GM12878 (cell line): ENCODE measurements at regions not wholly inside any gene's neighbourhood (a gene's known extent, or its start where the extent isn't known, plus 50 kb on each side); places are given as distances from the start of the nearest gene placed in this dataset.

Source experiments
- ATAC-seq: fragments of 200-7000 bp; cut with Tn5 transposase; 3 replicates; pipeline ENCODE4 v1.9.1; 2020; ENCODE audit warnings: mild to moderate bottlenecking, moderate library complexity
- BruUV-seq: library from RNA; stranded (reverse); fragments of 400-500 nt; replicated peaks from 2 replicates; lab custom pipeline; 2021; lab: Mats Ljungman, UMichigan
- CTCF ChIA-PET: fragments of 300-600 bp; sonication (Branson Sonifier 250); formaldehyde crosslinking; extraction: SDS; loops from one replicate; lab custom pipeline; 2021; ENCODE audit warnings: inconsistent platforms; lab: Yijun Ruan, JAX
- POLR2A ChIA-PET: fragments of 350-600 bp; formaldehyde crosslinking; extraction: SDS; loops from one replicate; lab custom pipeline; 2021; ENCODE audit warnings: inconsistent platforms; lab: Charles Lee
- RAD21 ChIA-PET: fragments of 300-600 bp; sonication (Branson Sonifier 250); formaldehyde crosslinking; loops from one replicate; lab custom pipeline; 2023; ENCODE audit warnings: antibody characterized with exemption; ENCODE audit not compliant: unreplicated experiment; lab: Charles Lee
- SMC1A ChIA-PET: fragments of 300-600 bp; sonication (Branson Sonifier 250); formaldehyde crosslinking; loops from one replicate; lab custom pipeline; 2023; ENCODE audit not compliant: unreplicated experiment, uncharacterized antibody; lab: Charles Lee
- DNase-seq: peaks from one replicate; pipeline ENCODE4 v3.0.0-alpha.2; 2011; ENCODE audit warnings: low read depth, low spot score
- FAIRE-seq: peaks from 3 replicates; lab custom pipeline; 2011; peaks lifted over from hg19 to GRCh38; lab: Jason Lieb, UNC
- H2AFZ ChIP-seq: 2 replicates; pipeline ENCODE4 v1.6.0; 2011; ENCODE audit warnings: low read depth, low read length, control low read depth; ENCODE audit not compliant: control insufficient read depth
- H3K27ac ChIP-seq: 2 replicates; pipeline ENCODE4 v1.5.1; 2011; ENCODE audit warnings: control low read depth; ENCODE audit not compliant: control insufficient read depth, insufficient read depth
- H3K27me3 ChIP-seq, 2 experiments: replicated peaks in 1 of 2; 2 replicates each; pipeline versions ENCODE4 v1.6.0 to v1.6.1; 2011; ENCODE audit warnings: low read length in 1 of 2; ENCODE audit not compliant: control insufficient read depth in 2 of 2, insufficient read depth in 2 of 2
- H3K36me3 ChIP-seq, 2 experiments: 2 replicates each; pipeline ENCODE4 v1.5.1; 2011; ENCODE audit warnings: low read length in 1 of 2; ENCODE audit not compliant: control insufficient read depth in 2 of 2, insufficient read depth in 2 of 2
- H3K4me1 ChIP-seq: 2 replicates; pipeline ENCODE4 v1.6.1; 2011; ENCODE audit warnings: mild to moderate bottlenecking, low read length, moderate library complexity, mixed read lengths; ENCODE audit not compliant: control insufficient read depth, insufficient read depth
- H3K4me2 ChIP-seq: 2 replicates; pipeline ENCODE4 v1.6.0; 2011; ENCODE audit warnings: control low read depth; ENCODE audit not compliant: control insufficient read depth, insufficient read depth
- H3K4me3 ChIP-seq: fragments of 200-600 bp; sonication (generic); 2 replicates; pipeline ENCODE4 v1.5.1; 2016
- H3K79me2 ChIP-seq: 2 replicates; pipeline ENCODE4 v1.6.0; 2011; ENCODE audit warnings: low read length; ENCODE audit not compliant: control insufficient read depth, insufficient read depth
- H3K9ac ChIP-seq: 2 replicates; pipeline ENCODE4 v1.8.0; 2011; ENCODE audit warnings: low read length, control low read depth, mixed read lengths; ENCODE audit not compliant: control insufficient read depth, insufficient read depth
- H3K9me3 ChIP-seq: replicated peaks from 3 replicates; pipeline ENCODE4 v1.5.1; 2011; ENCODE audit warnings: mild to moderate bottlenecking, low read length; ENCODE audit not compliant: control insufficient read depth, insufficient read depth
- H4K20me1 ChIP-seq: 2 replicates; pipeline ENCODE4 v1.6.0; 2011; ENCODE audit not compliant: control insufficient read depth, insufficient read depth
- BACH1 ChIP-seq: fragments of 450-650 bp; IDR thresholded peaks from 2 replicates; pipeline ENCODE4 v1.6.1; 2017; ENCODE audit warnings: mild to moderate bottlenecking, borderline replicate concordance
- BCL11A ChIP-seq: IDR thresholded peaks from 2 replicates; pipeline ENCODE4 v1.6.1; 2011; ENCODE audit warnings: low read depth, low read length
- EGR1 ChIP-seq, 2 experiments: IDR thresholded peaks; 1 replicate in 1 of 2; 2 replicates in 1 of 2; pipeline ENCODE4 v1.6.1; 2011 to 2012; ENCODE audit warnings: low read depth in 2 of 2, low read length in 2 of 2, borderline replicate concordance in 1 of 2, mild to moderate bottlenecking in 1 of 2, moderate library complexity in 1 of 2
- HCFC1 ChIP-seq: fragments of 150-350 bp; IDR thresholded peaks from 2 replicates; pipeline ENCODE4 v1.6.1; 2014; ENCODE audit warnings: low read length
- MAX ChIP-seq: IDR thresholded peaks from 2 replicates; pipeline ENCODE4 v1.6.1; 2012; ENCODE audit warnings: low read depth, low read length, improper control_type of control experiment
- MTA2 ChIP-seq: fragments of 450-650 bp; IDR thresholded peaks from 2 replicates; pipeline ENCODE4 v1.6.1; 2016; ENCODE audit warnings: low read depth, mild to moderate bottlenecking, moderate library complexity
- NBN ChIP-seq: fragments of 450-650 bp; IDR thresholded peaks from 2 replicates; pipeline ENCODE4 v1.6.1; 2016
- POLR2AphosphoS5 ChIP-seq: IDR thresholded peaks from 2 replicates; pipeline ENCODE4 v1.6.1; 2011; ENCODE audit warnings: mild to moderate bottlenecking, low read length, inconsistent platforms
- RCOR1 ChIP-seq: conservative IDR thresholded peaks from 2 replicates; pipeline ENCODE4 v1.6.1; 2012; ENCODE audit warnings: low read depth, low read length, improper control_type of control experiment
- SMAD5 ChIP-seq: IDR thresholded peaks from 2 replicates; pipeline ENCODE4 v1.6.1; 2016; ENCODE audit warnings: antibody characterized with exemption, low read depth
- SPI1 ChIP-seq: IDR thresholded peaks from 2 replicates; pipeline ENCODE4 v1.6.1; 2011; ENCODE audit warnings: low read depth, mild to moderate bottlenecking, low read length, moderate library complexity, borderline replicate concordance; ENCODE audit not compliant: insufficient read depth
- STAT1 ChIP-seq: fragments of 450-650 bp; conservative IDR thresholded peaks from 2 replicates; pipeline ENCODE4 v1.6.1; 2014; ENCODE audit warnings: antibody characterized with exemption, mild to moderate bottlenecking
- ZNF274 ChIP-seq: IDR thresholded peaks from one replicate; pipeline ENCODE4 v1.8.0; 2011; ENCODE audit not compliant: insufficient read length, insufficient read depth
- WGBS: methylation state at CpG from one replicate; pipeline ENCODE4 v1.1.6; 2016; ENCODE audit warnings: low lambda C conversion rate; ENCODE audit not compliant: insufficient replicate concordance, insufficient coverage; ENCODE audit errors: missing lambda C conversion rate; 5-methylcytosine and 5-hydroxymethylcytosine counted together
- in situ Hi-C: fragments of 300-500 bp; cut with MboI; formaldehyde crosslinking; loops from 9 replicates; pipeline ENCODE4 v1.14.3; 2018; ENCODE audit warnings: mixed read lengths
- intact Hi-C: fragments of 100-400 bp; cut with micrococcal nuclease; formaldehyde crosslinking; loops from one replicate; pipeline ENCODE4 v1.14.2; 2022; ENCODE audit not compliant: unreplicated experiment
- TF ChIP-seq, protein P1 (sequence below): IDR thresholded peaks from 2 replicates; pipeline ENCODE4 v1.6.1; 2011; ENCODE audit warnings: low read depth, low read length, improper control_type of control experiment, borderline replicate concordance

DNA sequence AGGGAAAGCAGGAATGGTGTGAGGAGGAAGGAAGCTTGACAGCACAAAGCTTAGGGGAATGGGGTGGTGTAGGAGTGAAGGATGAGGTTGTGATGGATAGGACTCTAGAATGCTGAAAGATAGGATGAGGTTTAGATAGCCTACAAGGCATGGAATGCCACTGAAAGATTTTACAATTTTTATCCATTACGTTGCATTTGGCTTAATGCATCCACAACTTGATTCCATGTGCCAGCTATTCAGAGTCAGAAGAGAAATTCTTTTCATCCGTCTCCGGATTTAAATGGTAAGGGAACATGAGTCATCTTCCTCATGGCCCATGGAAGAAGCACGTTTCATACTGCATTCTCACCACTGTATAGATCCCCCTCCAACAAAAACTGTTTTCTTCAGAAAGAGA, 212.4 kb upstream of the BMPER start:
- H3K9ac ChIP-seq = no peak overlapping the region
- H3K4me1 ChIP-seq = no peaks in the 10 kb centered on the region
- POLR2A ChIA-PET = no interaction called here
- RAD21 ChIA-PET = no interaction called here
- no peak overlapping the region for H3K27ac ChIP-seq
- SMC1A ChIA-PET = interaction anchor here (1.0 to 1.6 kb wide), 2 partner anchors 17 to 23 kb away, joined by 3 to 4 read pairs; no protein-coding TSS in a partner anchor
- no peaks in the 10 kb centered on the region for H4K20me1 ChIP-seq
- in situ Hi-C loops = no loop called here
- no peaks in the 10 kb centered on the region for H3K79me2 ChIP-seq
- no TSS peak for BruUV-seq
- no peak for TF ChIP-seq MTA2
- TF ChIP-seq STAT1 = no peak
- TF ChIP-seq POLR2AphosphoS5 = no peak
- TF ChIP-seq BACH1 = no peak
- TF ChIP-seq EGR1 (IDR thresholded peaks at IDR 0.05; ENCODE audit: borderline replicate concordance in 1 of 2, low read depth in 2 of 2, low read length in 2 of 2) = no peak
- TF ChIP-seq MAX = no peak
- TF ChIP-seq, all 136 proteins: peak for 0
- CTCF ChIA-PET = no interaction called here
- intact Hi-C loops = no loop called here
- Histone ChIP-seq H3K27me3 (no peaks in the 10 kb centered on the region), H3K36me3 (no peaks in the 10 kb centered on the region), H3K4me3 (no peak overlapping the region), H3K9me3 (no peaks in the 10 kb centered on the region; the same call in 2 of the 3 replicates), H3K4me2 (no peak overlapping the region), H2AFZ (no peak overlapping the region)
- 23% methylated on average over 4 of the region's 4 CpGs for WGBS
- ATAC-seq (no peak), FAIRE-seq (no peak), DNase-seq (no peak)

DNA sequence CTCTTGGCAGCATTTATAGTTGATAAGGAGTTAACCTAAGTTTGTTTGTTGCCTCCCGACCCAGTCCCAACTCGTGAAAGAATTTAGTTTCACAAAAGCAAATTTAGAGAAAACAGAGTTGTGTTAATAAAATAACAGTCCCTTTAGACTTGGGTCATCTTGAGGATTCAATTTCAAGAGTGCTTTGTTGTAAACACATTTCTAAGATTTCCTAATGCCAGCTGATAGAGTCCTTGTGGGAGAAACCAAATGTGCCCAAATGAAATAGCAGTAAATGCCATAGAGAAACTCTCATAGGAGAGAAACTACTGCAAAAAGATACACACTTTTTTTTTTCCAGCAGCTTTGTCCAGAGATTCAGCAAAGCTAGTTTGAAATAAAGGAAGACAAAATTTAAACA, 211.3 kb upstream of the BMPER start:
- H2AFZ ChIP-seq = no peak overlapping the region
- no peak for TF ChIP-seq SPI1
- TF ChIP-seq, protein P1, sequence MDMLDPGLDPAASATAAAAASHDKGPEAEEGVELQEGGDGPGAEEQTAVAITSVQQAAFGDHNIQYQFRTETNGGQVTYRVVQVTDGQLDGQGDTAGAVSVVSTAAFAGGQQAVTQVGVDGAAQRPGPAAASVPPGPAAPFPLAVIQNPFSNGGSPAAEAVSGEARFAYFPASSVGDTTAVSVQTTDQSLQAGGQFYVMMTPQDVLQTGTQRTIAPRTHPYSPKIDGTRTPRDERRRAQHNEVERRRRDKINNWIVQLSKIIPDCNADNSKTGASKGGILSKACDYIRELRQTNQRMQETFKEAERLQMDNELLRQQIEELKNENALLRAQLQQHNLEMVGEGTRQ = no peak
- no peak for TF ChIP-seq HCFC1
- TF ChIP-seq NBN = no peak
- no peak for TF ChIP-seq RCOR1
- no peak for TF ChIP-seq ZNF274
- no peak for TF ChIP-seq BCL11A
- TF ChIP-seq SMAD5 = no peak

More for the DNA sequence above, 211.3 kb upstream of the BMPER start:
- in situ Hi-C loops = no loop called here
- no peaks in the 10 kb centered on the region; the same call in 2 of the 3 replicates for H3K9me3 ChIP-seq
- no peaks in the 10 kb centered on the region for H4K20me1 ChIP-seq
- no peak for DNase-seq
- ChIA-PET RAD21 (no interaction called here), SMC1A (no interaction called here), POLR2A (no interaction called here), CTCF (no interaction called here)
- no peak overlapping the region for H3K4me2 ChIP-seq
- H3K4me1 ChIP-seq = no peaks in the 10 kb centered on the region
- H3K36me3 ChIP-seq = no peaks in the 10 kb centered on the region
- H3K27me3 ChIP-seq = no peaks in the 10 kb centered on the region
- intact Hi-C loops = no loop called here
- H3K4me3 ChIP-seq = no peak overlapping the region
- H3K79me2 ChIP-seq = no peaks in the 10 kb centered on the region
- no peak for FAIRE-seq
- H3K27ac ChIP-seq = no peak overlapping the region
- BruUV-seq = no TSS peak
- 35% methylated on average over 2 of the region's 2 CpGs for WGBS
- no peak for ATAC-seq
- no peak overlapping the region for H3K9ac ChIP-seq
